WTC11 (cell line): ENCODE measurements at regions not wholly inside any gene's neighbourhood (a gene's known extent, or its start where the extent isn't known, plus 50 kb on each side); places are given as distances from the start of the nearest gene placed in this dataset.

Experiments used
- ATAC-seq: fragments of 200-7000 bp; cut with Tn5 transposase; 2 replicates; pipeline ENCODE4 v1.10.0; 2021; ENCODE audit warnings: mild to moderate bottlenecking, moderate library complexity
- CTCF ChIA-PET: fragments of 300-600 bp; sonication (Branson Sonifier 250); formaldehyde crosslinking; loops from one replicate; lab custom pipeline; 2021; ENCODE audit warnings: antibody characterized with exemption; lab: Charles Lee
- POLR2A ChIA-PET: fragments of 350-600 bp; sonication (Branson Sonifier 250); formaldehyde crosslinking; loops from one replicate; lab custom pipeline; 2021; ENCODE audit warnings: antibody characterized with exemption; lab: Charles Lee
- DNase-seq: peaks from one replicate; pipeline ENCODE4 v3.0.0; 2021; ENCODE audit warnings: low spot score
- H3K27ac Mint-ChIP-seq: 2 replicates; pipeline ENCODE4 v1.8.0; 2021; ENCODE audit warnings: mixed read lengths
- H3K27me3 Mint-ChIP-seq: 2 replicates; pipeline ENCODE4 v1.8.0; 2021; ENCODE audit warnings: low read depth, mild to moderate bottlenecking, moderate library complexity, mixed read lengths
- H3K36me3 Mint-ChIP-seq: 2 replicates; pipeline ENCODE4 v1.8.0; 2021; ENCODE audit warnings: mixed read lengths
- H3K4me1 Mint-ChIP-seq: 2 replicates; pipeline ENCODE4 v1.8.0; 2022; ENCODE audit warnings: mixed read lengths
- H3K4me3 Mint-ChIP-seq: 2 replicates; pipeline ENCODE4 v1.8.0; 2021; ENCODE audit warnings: mild to moderate bottlenecking, moderate library complexity, mixed read lengths
- H3K9me3 Mint-ChIP-seq: 2 replicates; pipeline ENCODE4 v1.8.0; 2021; ENCODE audit warnings: mixed read lengths
- AFF4 ChIP-seq: sonication (generic); formaldehyde crosslinking; IDR thresholded peaks from 2 replicates; pipeline ENCODE4 v1.8.1; 2023; ENCODE audit warnings: mild to moderate bottlenecking, missing genetic modification reagents, borderline replicate concordance
- AR ChIP-seq: fragments of 250-450 bp; sonication (Bioruptor Pico); IDR thresholded peaks from 2 replicates; pipeline ENCODE4 v1.9.0; 2021; ENCODE audit warnings: mild to moderate bottlenecking
- ATF1 ChIP-seq: sonication (generic); formaldehyde crosslinking; IDR thresholded peaks from 2 replicates; pipeline ENCODE4 v1.8.1; 2023; ENCODE audit warnings: mild to moderate bottlenecking, moderate library complexity, missing genetic modification reagents
- CBFB ChIP-seq: sonication (generic); formaldehyde crosslinking; IDR thresholded peaks from 2 replicates; pipeline ENCODE4 v1.8.1; 2022; ENCODE audit warnings: mild to moderate bottlenecking, low read depth, missing genetic modification reagents
- E2F1 ChIP-seq: sonication (generic); formaldehyde crosslinking; IDR thresholded peaks from 2 replicates; pipeline ENCODE4 v1.8.0; 2022; ENCODE audit warnings: mild to moderate bottlenecking, missing genetic modification reagents
- ETV6 ChIP-seq: sonication (generic); formaldehyde crosslinking; IDR thresholded peaks from 2 replicates; pipeline ENCODE4 v1.8.1; 2022; ENCODE audit warnings: mild to moderate bottlenecking, missing genetic modification reagents
- FOXK1 ChIP-seq: sonication (generic); formaldehyde crosslinking; IDR thresholded peaks from 2 replicates; pipeline ENCODE4 v1.8.0; 2022; ENCODE audit warnings: mild to moderate bottlenecking, moderate library complexity, missing genetic modification reagents
- FOXP4 ChIP-seq: sonication (generic); formaldehyde crosslinking; IDR thresholded peaks from 2 replicates; pipeline ENCODE4 v1.8.0; 2022; ENCODE audit warnings: mild to moderate bottlenecking, missing genetic modification reagents
- HMGA2 ChIP-seq: fragments of 250-450 bp; sonication (Bioruptor Pico); IDR thresholded peaks from 2 replicates; pipeline ENCODE4 v1.4.0; 2021; ENCODE audit warnings: mild to moderate bottlenecking, moderate library complexity
- JUN ChIP-seq: sonication (generic); formaldehyde crosslinking; IDR thresholded peaks from 2 replicates; pipeline ENCODE4 v1.8.0; 2023; ENCODE audit warnings: mild to moderate bottlenecking, missing genetic modification reagents
- NFE2L1 ChIP-seq: sonication (generic); formaldehyde crosslinking; IDR thresholded peaks from 2 replicates; pipeline ENCODE4 v1.8.1; 2023; ENCODE audit warnings: missing genetic modification reagents
- NR1H2 ChIP-seq: sonication (generic); formaldehyde crosslinking; IDR thresholded peaks from 2 replicates; pipeline ENCODE4 v1.9.0; 2021; ENCODE audit warnings: mild to moderate bottlenecking, moderate library complexity, missing genetic modification reagents
- OVOL2 ChIP-seq: fragments of 250-450 bp; sonication (Bioruptor Pico); IDR thresholded peaks from 2 replicates; pipeline ENCODE4 v1.9.0; 2021; ENCODE audit warnings: mild to moderate bottlenecking, borderline replicate concordance
- RELA ChIP-seq: sonication (generic); formaldehyde crosslinking; IDR thresholded peaks from 2 replicates; pipeline ENCODE4 v1.8.1; 2022; ENCODE audit warnings: missing genetic modification reagents, mild to moderate bottlenecking, borderline replicate concordance
- SMAD4 ChIP-seq: sonication (generic); formaldehyde crosslinking; IDR thresholded peaks from 2 replicates; pipeline ENCODE4 v1.8.0; 2022; ENCODE audit warnings: mild to moderate bottlenecking, missing genetic modification reagents
- SP1 ChIP-seq: sonication (generic); formaldehyde crosslinking; conservative IDR thresholded peaks from 2 replicates; pipeline ENCODE4 v1.8.1; 2022; ENCODE audit warnings: missing genetic modification reagents
- TCF7 ChIP-seq: sonication (generic); formaldehyde crosslinking; IDR thresholded peaks from 2 replicates; pipeline ENCODE4 v1.8.0; 2022; ENCODE audit warnings: mild to moderate bottlenecking, low read depth, missing genetic modification reagents, moderate library complexity
- USF1 ChIP-seq: sonication (generic); formaldehyde crosslinking; IDR thresholded peaks from 2 replicates; pipeline ENCODE4 v1.8.0; 2022; ENCODE audit warnings: mild to moderate bottlenecking, missing genetic modification reagents
- ZBTB21 ChIP-seq: sonication (generic); formaldehyde crosslinking; IDR thresholded peaks from 2 replicates; pipeline ENCODE4 v1.8.1; 2023; ENCODE audit warnings: mild to moderate bottlenecking, missing genetic modification reagents, borderline replicate concordance
- ZBTB43 ChIP-seq: sonication (generic); formaldehyde crosslinking; IDR thresholded peaks from 2 replicates; pipeline ENCODE4 v1.8.1; 2023; ENCODE audit warnings: mild to moderate bottlenecking, missing genetic modification reagents
- ZNF232 ChIP-seq: sonication (generic); formaldehyde crosslinking; IDR thresholded peaks from 2 replicates; pipeline ENCODE4 v1.8.0; 2022; ENCODE audit warnings: mild to moderate bottlenecking, missing genetic modification reagents
- ZNF416 ChIP-seq: fragments of 250-450 bp; sonication (Bioruptor Pico); IDR thresholded peaks from 2 replicates; pipeline ENCODE4 v1.9.0; 2021; ENCODE audit warnings: mild to moderate bottlenecking, inconsistent platforms
- ZSCAN18 ChIP-seq: fragments of 250-450 bp; sonication (Bioruptor Pico); IDR thresholded peaks from 2 replicates; pipeline ENCODE4 v2.1.2; 2022; ENCODE audit warnings: mild to moderate bottlenecking, moderate library complexity

GRCh38 chr7:155228459-155228845 lies 69.2 kb upstream of the INSIG1 start:
- no peak for ATAC-seq
- H3K27ac Mint-ChIP-seq: no peak overlapping the region
- TF ChIP-seq ZSCAN18 (CRISPR knock-in tag): no peak
- no peak for TF ChIP-seq TCF7
- no peak for TF ChIP-seq ZBTB21 (CRISPR knock-in tag)
- TF ChIP-seq AFF4 (CRISPR knock-in tag): no peak
- no peak for TF ChIP-seq HMGA2 (CRISPR knock-in tag)
- no peak for TF ChIP-seq NFE2L1
- TF ChIP-seq USF1 (CRISPR knock-in tag): no peak
- no peak for TF ChIP-seq ETV6 (CRISPR knock-in tag)
- TF ChIP-seq OVOL2 (CRISPR knock-in tag): no peak
- TF ChIP-seq NR1H2 (CRISPR knock-in tag): no peak
- no peak for TF ChIP-seq E2F1 (CRISPR knock-in tag)
- TF ChIP-seq FOXP4 (CRISPR knock-in tag): no peak
- no peak for TF ChIP-seq SMAD4
- no peak for TF ChIP-seq ZNF232 (CRISPR knock-in tag)
- no peak for TF ChIP-seq ATF1 (CRISPR knock-in tag)
- TF ChIP-seq RELA (CRISPR knock-in tag): no peak
- no peak for TF ChIP-seq FOXK1
- no peak for TF ChIP-seq SP1
- POLR2A ChIA-PET: no interaction called here
- CTCF ChIA-PET: interaction anchor here (1.2 to 1.3 kb wide), 2 partner anchors 129 to 130 kb away, joined by 3 to 4 read pairs; no protein-coding TSS in a partner anchor
- no peak for DNase-seq
- no peaks in the 10 kb centered on the region for H3K36me3 Mint-ChIP-seq
- peaks cover 35% of the 10 kb centered on the region for H3K27me3 Mint-ChIP-seq
- H3K9me3 Mint-ChIP-seq: peaks cover 3% of the 10 kb centered on the region; the same call in 1 of the 2 replicates
- H3K4me3 Mint-ChIP-seq: no peak overlapping the region
- H3K4me1 Mint-ChIP-seq: peaks cover 49% of the 10 kb centered on the region

- TF ChIP-seq CBFB (CRISPR knock-in tag) (no peak), ZBTB43 (CRISPR knock-in tag) (no peak), JUN (CRISPR knock-in tag) (no peak), FOXK1 (no peak), ZNF416 (CRISPR knock-in tag) (no peak), AR (CRISPR knock-in tag) (no peak)
- CTCF ChIA-PET: interaction anchor here (1.2 kb wide), 1 partner anchor 128 kb away, joined by 3 read pairs; no protein-coding TSS in a partner anchor
- POLR2A ChIA-PET: no interaction called here
- DNase-seq (no peak), ATAC-seq (no peak)
- H3K36me3 Mint-ChIP-seq: no peaks in the 10 kb centered on the region
- peaks cover 3% of the 10 kb centered on the region; the same call in 1 of the 2 replicates for H3K9me3 Mint-ChIP-seq
- H3K27me3 Mint-ChIP-seq: peaks cover 35% of the 10 kb centered on the region
- H3K4me3 Mint-ChIP-seq: no peak overlapping the region
- no peak overlapping the region for H3K27ac Mint-ChIP-seq
- peaks cover 44% of the 10 kb centered on the region for H3K4me1 Mint-ChIP-seq
Observed at GRCh38 chr7:155228894-155229293, 68.8 kb upstream of the INSIG1 start.
